Tibial nerve (tissue), 4 donors: ENCODE measurements at regions not wholly inside any gene's neighbourhood (a gene's known extent, or its start where the extent isn't known, plus 50 kb on each side); places are given as distances from the start of the nearest gene placed in this dataset.

Experiments
- DNase-seq, 2 donors: peaks; one replicate each; pipeline ENCODE4 v3.0.0-alpha.2; 2019; ENCODE audit warnings: low spot score in 2 of 2
- H3K27ac ChIP-seq, 4 donors: fragments of 200-600 bp; sonication (generic) in 3 of 4; one replicate each; pipeline ENCODE4 v1.5.1; 2017 to 2019; ENCODE audit warnings: mild to moderate bottlenecking in 1 of 4
- H3K27me3 ChIP-seq, 2 donors: fragments of 200-600 bp; sonication (generic) in 1 of 2; one replicate each; pipeline versions ENCODE4 v1.5.1 to v1.6.0; 2017 to 2019
- H3K36me3 ChIP-seq, 3 donors: fragments of 200-600 bp; sonication (generic); one replicate each; pipeline ENCODE4 v1.5.1; 2018 to 2019
- H3K4me1 ChIP-seq, 4 donors: fragments of 200-600 bp; sonication (generic) in 3 of 4; one replicate each; pipeline ENCODE4 v1.5.1; 2017 to 2019
- H3K4me3 ChIP-seq, 4 donors: fragments of 200-600 bp; sonication (generic) in 3 of 4; one replicate each; pipeline ENCODE4 v1.5.1; 2017 to 2019; ENCODE audit warnings: mild to moderate bottlenecking in 1 of 4, moderate library complexity in 1 of 4
- H3K9me3 ChIP-seq, 4 donors: fragments of 200-600 bp; sonication (generic) in 3 of 4; one replicate each; pipeline ENCODE4 v1.5.1; 2017 to 2019
- CTCF ChIP-seq, 5 experiments: fragments of 200-600 bp in 3 of 5; fragments of 450-650 bp in 2 of 5; sonication (generic) in 3 of 5; IDR thresholded peaks; one replicate each; pipeline ENCODE4 v1.5.1; 2016 to 2019; ENCODE audit warnings: antibody characterized with exemption in 5 of 5, mild to moderate bottlenecking in 3 of 5, moderate library complexity in 2 of 5
- EP300 ChIP-seq, 2 donors: sonication (generic); formaldehyde crosslinking; IDR thresholded peaks; one replicate each; pipeline ENCODE4 v1.6.1; 2017; ENCODE audit warnings: antibody characterized with exemption in 2 of 2, mild to moderate bottlenecking in 1 of 2
- POLR2A ChIP-seq, 2 donors: fragments of 450-650 bp; IDR thresholded peaks; one replicate each; pipeline ENCODE4 v1.6.1; 2017; ENCODE audit warnings: antibody characterized with exemption in 2 of 2, mild to moderate bottlenecking in 2 of 2, moderate library complexity in 2 of 2
- WGBS, 2 donors: methylation state at CpG; one replicate each; pipeline ENCODE4 v1.1.5; 2018; 5-methylcytosine and 5-hydroxymethylcytosine counted together

- 61 to 65% methylated on average over 4 of the region's 4 CpGs for WGBS, 2 donors
- Histone ChIP-seq H3K4me1 (no peaks in the 10 kb centered on the region), H3K4me3 (no peak overlapping the region), H3K9me3 (no peaks in the 10 kb centered on the region), H3K36me3 (no peaks in the 10 kb centered on the region), H3K27ac (no peak overlapping the region), H3K27me3 (no peaks in the 10 kb centered on the region)
- DNase-seq: no peak
- TF ChIP-seq POLR2A (IDR thresholded peaks at IDR 0.05): no peak
- TF ChIP-seq EP300 (IDR thresholded peaks at IDR 0.05): no peak
- TF ChIP-seq CTCF (IDR thresholded peaks at IDR 0.05): no peak
Observed at GRCh38 chr13:22653866-22654265, 526.9 kb upstream of the SGCG start.

- Histone ChIP-seq H3K4me1 (no peaks in the 10 kb centered on the region), H3K27me3 (no peaks in the 10 kb centered on the region), H3K4me3 (no peak overlapping the region), H3K36me3 (no peaks in the 10 kb centered on the region), H3K9me3 (no peaks in the 10 kb centered on the region), H3K27ac (no peak overlapping the region)
- 50 to 71% methylated on average over 5 of the region's 5 CpGs for WGBS, 2 donors
- DNase-seq: no peak
- TF ChIP-seq POLR2A (IDR thresholded peaks at IDR 0.05) (no peak), CTCF (IDR thresholded peaks at IDR 0.05) (no peak), EP300 (IDR thresholded peaks at IDR 0.05) (no peak)
Observed at GRCh38 chr13:22655106-22655852, 525.5 kb upstream of the SGCG start.

- no peak for TF ChIP-seq CTCF (IDR thresholded peaks at IDR 0.05)
- H3K27me3 ChIP-seq: no peaks in the 10 kb centered on the region
- no peaks in the 10 kb centered on the region for H3K9me3 ChIP-seq
- no peak overlapping the region for H3K4me3 ChIP-seq
- no peak overlapping the region for H3K27ac ChIP-seq
- no peaks in the 10 kb centered on the region for H3K36me3 ChIP-seq
- no peaks in the 10 kb centered on the region for H3K4me1 ChIP-seq
- DNase-seq: no peak
- 63 to 65% methylated on average over 4 of the region's 4 CpGs for WGBS, 2 donors
Observed at GRCh38 chr13:22662771-22663170, 518.0 kb upstream of the SGCG start.

GRCh38 chr13:22665506-22665905 is 515.3 kb upstream of the SGCG start:
- Histone ChIP-seq H3K4me1 (no peaks in the 10 kb centered on the region), H3K9me3 (no peaks in the 10 kb centered on the region), H3K36me3 (no peaks in the 10 kb centered on the region), H3K27me3 (no peaks in the 10 kb centered on the region), H3K27ac (no peak overlapping the region), H3K4me3 (no peak overlapping the region)
- TF ChIP-seq POLR2A (IDR thresholded peaks at IDR 0.05) (no peak), EP300 (IDR thresholded peaks at IDR 0.05) (no peak), CTCF (IDR thresholded peaks at IDR 0.05) (no peak)
- 58 to 62% methylated on average over 2 of the region's 2 CpGs for WGBS, 2 donors
- DNase-seq: no peak

- DNase-seq: no peak
Observed at GRCh38 chr13:22690756-22691155, 490.0 kb upstream of the SGCG start.

More at GRCh38 chr13:22690756-22691155, 490.0 kb upstream of the SGCG start:
- no peak for TF ChIP-seq EP300 (IDR thresholded peaks at IDR 0.05)
- TF ChIP-seq POLR2A (IDR thresholded peaks at IDR 0.05): no peak
- TF ChIP-seq CTCF (IDR thresholded peaks at IDR 0.05): no peak
- no peaks in the 10 kb centered on the region for H3K4me1 ChIP-seq
- 68 to 74% methylated on average over 8 of the region's 8 CpGs for WGBS, 2 donors
- H3K4me3 ChIP-seq: no peak overlapping the region
- H3K27me3 ChIP-seq: no peaks in the 10 kb centered on the region
- no peak overlapping the region for H3K27ac ChIP-seq
- H3K9me3 ChIP-seq: peaks cover 0 to 33% (median 3%) of the 10 kb centered on the region in 4 donors
- H3K36me3 ChIP-seq: no peaks in the 10 kb centered on the region
